Liver (tissue), 3 donors: ENCODE measurements at regions not wholly inside any gene's neighbourhood (a gene's known extent, or its start where the extent isn't known, plus 50 kb on each side); places are given as distances from the start of the nearest gene placed in this dataset.

ENCODE experiments used
- HNF4G ChIP-seq: IDR thresholded peaks from 2 replicates; pipeline ENCODE4 v1.6.1; 2016; ENCODE audit warnings: antibody characterized with exemption
- RAD21 ChIP-seq, 2 donors: IDR thresholded peaks; 2 replicates each; pipeline ENCODE4 v1.6.1; 2016; ENCODE audit warnings: antibody characterized with exemption in 2 of 2, mild to moderate bottlenecking in 2 of 2
- RXRA ChIP-seq, 2 donors: IDR thresholded peaks; 2 replicates each; pipeline ENCODE4 v1.6.1; 2017 to 2018; ENCODE audit warnings: antibody characterized with exemption in 2 of 2, mild to moderate bottlenecking in 1 of 2
- SP1 ChIP-seq: IDR thresholded peaks from 2 replicates; pipeline ENCODE4 v1.6.1; 2018; ENCODE audit warnings: antibody characterized with exemption, mild to moderate bottlenecking
- TF ChIP-seq, protein P1 (sequence below): IDR thresholded peaks from 2 replicates; pipeline ENCODE4 v1.6.1; 2016; ENCODE audit warnings: antibody characterized with exemption, mild to moderate bottlenecking
- TF ChIP-seq, protein P2 (sequence below): fragments of 150-350 bp; IDR thresholded peaks from 2 replicates; pipeline ENCODE4 v1.5.1; 2017; ENCODE audit warnings: improper control_type of control experiment, low read depth, low read length; ENCODE audit not compliant: missing input control
- TF ChIP-seq, protein P3 (sequence below): IDR thresholded peaks from 2 replicates; pipeline ENCODE4 v1.6.1; 2016; ENCODE audit warnings: antibody characterized with exemption
- donor health status: healthy.
- donor health status: healthy.

DNA sequence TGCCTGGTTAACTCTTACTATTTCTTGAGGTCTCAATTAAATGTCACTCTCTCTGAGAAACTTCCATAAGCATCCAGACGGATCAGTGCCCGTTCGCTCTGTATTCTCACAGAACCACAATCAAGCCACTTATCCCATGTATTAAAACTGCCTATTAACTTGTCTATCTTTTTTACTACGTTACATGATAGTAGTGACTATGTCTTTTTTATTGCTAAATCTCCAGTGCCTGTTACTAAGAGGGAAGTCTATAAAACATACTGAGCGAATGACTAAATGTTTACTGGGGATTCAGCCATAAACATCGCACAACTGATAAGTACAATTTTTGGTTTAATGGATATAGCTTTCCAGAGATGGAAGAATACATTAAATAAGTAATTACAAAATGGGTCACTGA lies 399.9 kb downstream of the NXPH1 start:
- TF ChIP-seq SP1 (no peak), RXRA (IDR thresholded peaks at IDR 0.05) (no peak), RAD21 (IDR thresholded peaks at IDR 0.05) (no peak), HNF4G (no peak)
- TF ChIP-seq, protein P1, sequence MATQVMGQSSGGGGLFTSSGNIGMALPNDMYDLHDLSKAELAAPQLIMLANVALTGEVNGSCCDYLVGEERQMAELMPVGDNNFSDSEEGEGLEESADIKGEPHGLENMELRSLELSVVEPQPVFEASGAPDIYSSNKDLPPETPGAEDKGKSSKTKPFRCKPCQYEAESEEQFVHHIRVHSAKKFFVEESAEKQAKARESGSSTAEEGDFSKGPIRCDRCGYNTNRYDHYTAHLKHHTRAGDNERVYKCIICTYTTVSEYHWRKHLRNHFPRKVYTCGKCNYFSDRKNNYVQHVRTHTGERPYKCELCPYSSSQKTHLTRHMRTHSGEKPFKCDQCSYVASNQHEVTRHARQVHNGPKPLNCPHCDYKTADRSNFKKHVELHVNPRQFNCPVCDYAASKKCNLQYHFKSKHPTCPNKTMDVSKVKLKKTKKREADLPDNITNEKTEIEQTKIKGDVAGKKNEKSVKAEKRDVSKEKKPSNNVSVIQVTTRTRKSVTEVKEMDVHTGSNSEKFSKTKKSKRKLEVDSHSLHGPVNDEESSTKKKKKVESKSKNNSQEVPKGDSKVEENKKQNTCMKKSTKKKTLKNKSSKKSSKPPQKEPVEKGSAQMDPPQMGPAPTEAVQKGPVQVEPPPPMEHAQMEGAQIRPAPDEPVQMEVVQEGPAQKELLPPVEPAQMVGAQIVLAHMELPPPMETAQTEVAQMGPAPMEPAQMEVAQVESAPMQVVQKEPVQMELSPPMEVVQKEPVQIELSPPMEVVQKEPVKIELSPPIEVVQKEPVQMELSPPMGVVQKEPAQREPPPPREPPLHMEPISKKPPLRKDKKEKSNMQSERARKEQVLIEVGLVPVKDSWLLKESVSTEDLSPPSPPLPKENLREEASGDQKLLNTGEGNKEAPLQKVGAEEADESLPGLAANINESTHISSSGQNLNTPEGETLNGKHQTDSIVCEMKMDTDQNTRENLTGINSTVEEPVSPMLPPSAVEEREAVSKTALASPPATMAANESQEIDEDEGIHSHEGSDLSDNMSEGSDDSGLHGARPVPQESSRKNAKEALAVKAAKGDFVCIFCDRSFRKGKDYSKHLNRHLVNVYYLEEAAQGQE = no peak
- TF ChIP-seq, protein P2, sequence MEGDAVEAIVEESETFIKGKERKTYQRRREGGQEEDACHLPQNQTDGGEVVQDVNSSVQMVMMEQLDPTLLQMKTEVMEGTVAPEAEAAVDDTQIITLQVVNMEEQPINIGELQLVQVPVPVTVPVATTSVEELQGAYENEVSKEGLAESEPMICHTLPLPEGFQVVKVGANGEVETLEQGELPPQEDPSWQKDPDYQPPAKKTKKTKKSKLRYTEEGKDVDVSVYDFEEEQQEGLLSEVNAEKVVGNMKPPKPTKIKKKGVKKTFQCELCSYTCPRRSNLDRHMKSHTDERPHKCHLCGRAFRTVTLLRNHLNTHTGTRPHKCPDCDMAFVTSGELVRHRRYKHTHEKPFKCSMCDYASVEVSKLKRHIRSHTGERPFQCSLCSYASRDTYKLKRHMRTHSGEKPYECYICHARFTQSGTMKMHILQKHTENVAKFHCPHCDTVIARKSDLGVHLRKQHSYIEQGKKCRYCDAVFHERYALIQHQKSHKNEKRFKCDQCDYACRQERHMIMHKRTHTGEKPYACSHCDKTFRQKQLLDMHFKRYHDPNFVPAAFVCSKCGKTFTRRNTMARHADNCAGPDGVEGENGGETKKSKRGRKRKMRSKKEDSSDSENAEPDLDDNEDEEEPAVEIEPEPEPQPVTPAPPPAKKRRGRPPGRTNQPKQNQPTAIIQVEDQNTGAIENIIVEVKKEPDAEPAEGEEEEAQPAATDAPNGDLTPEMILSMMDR = no peak
- TF ChIP-seq, protein P3, sequence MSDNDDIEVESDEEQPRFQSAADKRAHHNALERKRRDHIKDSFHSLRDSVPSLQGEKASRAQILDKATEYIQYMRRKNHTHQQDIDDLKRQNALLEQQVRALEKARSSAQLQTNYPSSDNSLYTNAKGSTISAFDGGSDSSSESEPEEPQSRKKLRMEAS = no peak
